Prostate gland (tissue), 2 donors: ENCODE measurements at regions not wholly inside any gene's neighbourhood (a gene's known extent, or its start where the extent isn't known, plus 50 kb on each side); places are given as distances from the start of the nearest gene placed in this dataset.

Experiments
- CTCF ChIP-seq, 4 experiments: fragments of 200-600 bp in 2 of 4; fragments of 450-650 bp in 2 of 4; sonication (generic) in 2 of 4; IDR thresholded peaks; 1 replicate in 3 of 4; 2 replicates in 1 of 4; pipeline ENCODE4 v1.5.1; 2016 to 2019; ENCODE audit warnings: antibody characterized with exemption in 4 of 4, mild to moderate bottlenecking in 2 of 4, moderate library complexity in 2 of 4
- POLR2A ChIP-seq: fragments of 450-650 bp; IDR thresholded peaks from one replicate; pipeline ENCODE4 v1.6.1; 2016; ENCODE audit warnings: antibody characterized with exemption, mild to moderate bottlenecking
- POLR2AphosphoS5 ChIP-seq: sonication (generic); formaldehyde crosslinking; IDR thresholded peaks from one replicate; pipeline ENCODE4 v1.6.1; 2017; ENCODE audit warnings: antibody characterized with exemption

GRCh38 chr18:49726675-49726963 lies 86.7 kb downstream of the ACAA2 start:
- TF ChIP-seq CTCF (IDR thresholded peaks at IDR 0.05), result no peak
- no peak for TF ChIP-seq POLR2A
- TF ChIP-seq POLR2AphosphoS5, result no peak
